NCI-H460 (cell line): ENCODE measurements at regions not wholly inside any gene's neighbourhood (a gene's known extent, or its start where the extent isn't known, plus 50 kb on each side); places are given as distances from the start of the nearest gene placed in this dataset.
"Not testable (repeated sequence)": the region's sequence is repeated elsewhere in the genome, so short reads cannot be mapped to it uniquely, and the experiment has no call there.

Source experiments
- DNase-seq: peaks from one replicate; pipeline ENCODE4 v3.0.0-alpha.2; 2016; ENCODE audit warnings: low read depth; ENCODE audit errors: extremely low read depth

DNA sequence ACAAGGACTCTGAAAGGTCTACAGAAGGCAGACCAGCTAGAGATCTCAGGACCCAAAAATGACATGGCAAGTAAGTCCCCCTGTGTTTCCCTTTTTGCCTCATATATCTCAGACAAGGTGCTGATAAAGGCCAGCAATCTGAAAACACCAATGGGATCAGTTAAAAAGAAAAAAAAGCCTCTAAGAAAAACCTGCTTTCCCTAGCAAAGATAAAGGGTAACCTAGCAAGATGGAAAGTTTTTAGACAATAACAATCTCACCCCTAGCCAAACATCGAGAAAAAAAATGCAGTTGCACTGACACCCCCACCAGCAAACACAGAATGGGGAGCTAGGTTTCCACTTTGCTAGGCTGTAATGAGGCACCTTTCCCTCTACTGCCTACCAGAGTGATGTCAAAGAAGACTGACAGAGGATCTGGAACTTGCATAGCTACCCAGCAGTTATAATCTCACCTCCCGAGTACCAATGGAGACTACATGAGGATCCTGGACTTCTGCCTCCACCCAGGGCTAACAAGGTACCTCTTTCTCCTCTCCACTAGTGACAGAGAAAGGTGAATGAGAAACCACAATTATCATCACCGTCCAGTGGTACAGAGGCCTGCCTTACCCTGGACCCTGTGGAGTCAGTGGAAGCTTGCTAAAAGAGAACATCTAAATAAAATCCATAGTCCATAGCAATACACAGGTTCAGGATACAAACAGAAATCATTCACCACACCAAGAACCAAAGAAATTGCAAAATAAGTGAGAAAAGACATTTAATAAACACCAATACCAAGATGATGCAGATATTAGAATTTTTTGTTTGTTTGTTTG is 240.8 kb downstream of the ARHGAP12 start:
- DNase-seq: no peak

DNA sequence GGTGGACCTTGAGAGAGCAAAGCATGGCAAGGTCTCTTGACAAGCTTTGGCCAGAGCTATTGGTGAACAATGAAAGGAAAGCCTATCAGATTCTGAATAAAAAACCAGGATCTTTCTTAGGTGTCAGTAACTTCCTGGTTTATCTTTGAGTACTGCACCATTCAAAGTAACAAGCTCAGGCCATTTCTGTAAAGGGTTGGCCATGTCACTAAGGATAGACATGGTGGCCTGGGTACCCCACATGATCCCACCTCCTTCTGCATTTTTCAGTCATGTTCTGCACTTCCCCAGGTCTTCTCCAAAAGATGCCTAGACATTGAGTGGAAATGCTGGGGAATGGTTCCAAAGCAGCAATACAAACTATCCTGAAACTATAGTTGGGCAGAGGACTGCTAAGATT is 242.0 kb downstream of the ARHGAP12 start:
- DNase-seq: no peak

DNA sequence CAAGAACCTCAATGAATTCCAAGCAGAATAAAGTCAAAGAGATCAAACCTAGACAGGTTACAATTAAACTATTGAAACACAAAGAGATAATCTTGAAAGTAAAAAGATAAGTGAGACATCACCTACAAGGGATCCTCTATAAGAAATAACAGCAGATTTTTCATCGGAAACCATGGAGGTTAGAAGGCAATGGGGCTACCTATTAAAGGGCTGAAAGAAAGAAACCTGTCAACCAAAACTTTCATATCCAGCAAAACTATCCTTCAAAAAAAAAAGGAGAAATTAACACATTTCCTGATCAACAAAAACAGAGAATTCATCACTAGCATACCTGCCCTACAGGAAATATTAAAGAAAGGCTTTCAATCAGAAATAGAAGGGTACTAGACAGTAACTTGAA is 244.9 kb downstream of the ARHGAP12 start:
- no peak for DNase-seq

GRCh38 chr10:31679936-31680335 is 248.7 kb downstream of the ARHGAP12 start:
- DNase-seq: no peak

DNA sequence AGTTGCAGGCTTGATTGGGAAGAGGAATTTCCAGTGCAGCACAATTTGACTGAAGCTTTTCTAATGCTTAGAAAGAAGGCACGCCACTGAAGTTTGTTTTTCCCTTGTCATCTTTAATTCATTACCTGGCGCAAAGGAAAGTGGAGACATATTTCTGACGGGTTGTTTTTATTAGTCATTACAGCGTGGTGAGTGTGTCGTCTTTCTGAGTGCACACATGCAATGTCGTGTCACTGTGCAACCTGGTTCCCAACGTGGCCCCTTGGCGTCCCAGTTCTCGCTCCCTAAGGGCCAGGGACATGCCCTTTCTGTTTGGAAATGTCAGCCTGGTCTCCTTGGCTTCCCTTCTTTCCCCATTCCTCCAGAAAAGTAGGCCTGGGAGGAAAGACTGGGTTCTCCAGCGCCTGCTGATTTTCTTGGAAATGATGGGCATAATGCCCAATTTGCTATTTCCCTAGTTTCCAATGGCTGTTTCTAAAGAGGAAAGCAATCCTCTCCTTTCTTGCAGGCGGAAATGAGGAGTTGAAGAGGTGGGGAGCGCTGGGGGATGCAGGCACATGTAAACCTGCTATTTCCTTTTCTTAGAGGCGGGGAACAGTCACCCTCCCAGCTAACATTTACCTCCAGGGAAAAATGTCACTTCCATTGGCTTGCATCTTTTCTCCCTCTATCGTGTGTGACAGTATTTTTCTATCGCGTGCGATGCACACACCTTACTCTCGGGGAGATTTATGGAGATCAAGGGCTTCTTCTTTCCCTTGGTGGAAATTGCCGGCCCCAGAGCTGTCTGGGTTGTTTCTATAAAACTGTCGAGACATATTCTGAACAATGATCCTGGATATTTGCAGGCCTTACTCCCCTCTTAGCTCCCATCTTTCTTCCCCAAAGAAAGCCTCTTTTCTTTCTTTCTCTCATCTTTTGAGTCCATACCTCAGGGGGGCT is 249.8 kb downstream of the ARHGAP12 start:
- DNase-seq: no peak

GRCh38 chr10:31678139-31678536 is 250.5 kb downstream of the ARHGAP12 start:
- DNase-seq: no peak

DNA sequence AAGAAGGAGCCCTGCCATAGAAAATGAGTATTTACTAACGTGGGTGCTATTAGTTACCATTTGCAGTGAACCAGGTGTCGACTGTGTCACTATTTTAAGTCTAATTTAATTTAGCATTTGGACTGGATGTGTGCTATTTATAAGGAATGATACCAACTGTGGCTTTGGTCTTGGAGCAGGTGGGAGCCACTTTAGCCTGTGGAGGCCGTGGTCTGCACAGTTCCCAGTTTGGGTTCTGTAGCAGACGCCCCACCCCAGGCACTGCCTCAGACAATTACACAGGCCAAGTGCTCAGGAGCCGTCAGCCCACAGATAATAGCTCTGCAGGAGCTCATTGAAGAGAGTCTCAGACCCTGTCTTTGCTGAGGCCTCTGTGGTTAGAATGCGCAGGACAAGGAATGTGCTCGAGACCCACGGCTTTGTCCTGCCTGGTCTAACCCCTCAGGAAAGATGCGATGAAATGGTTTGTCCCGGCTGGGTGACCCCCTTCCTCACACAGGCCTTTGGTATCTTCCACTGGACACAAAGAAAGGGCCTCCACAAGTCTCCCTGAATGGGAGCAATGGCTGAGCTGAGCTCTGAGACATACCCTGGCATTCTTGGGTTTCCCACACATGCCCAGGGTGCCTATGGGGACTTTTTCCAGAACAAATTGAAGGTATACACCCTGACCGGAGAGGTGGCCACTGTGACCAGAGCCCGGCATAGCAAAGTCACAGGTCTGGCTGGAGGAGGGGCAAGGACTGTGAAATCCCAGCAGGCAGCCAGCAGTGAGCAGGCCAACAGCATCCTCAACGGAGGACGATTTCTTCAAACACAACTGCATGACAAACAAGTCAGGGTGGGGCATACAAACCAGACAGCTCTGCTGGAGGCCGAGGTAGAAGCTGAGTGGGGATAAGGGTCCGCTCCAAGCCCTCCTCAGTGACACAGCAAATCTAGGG is 251.2 kb downstream of the ARHGAP12 start:
- DNase-seq: no peak

DNA sequence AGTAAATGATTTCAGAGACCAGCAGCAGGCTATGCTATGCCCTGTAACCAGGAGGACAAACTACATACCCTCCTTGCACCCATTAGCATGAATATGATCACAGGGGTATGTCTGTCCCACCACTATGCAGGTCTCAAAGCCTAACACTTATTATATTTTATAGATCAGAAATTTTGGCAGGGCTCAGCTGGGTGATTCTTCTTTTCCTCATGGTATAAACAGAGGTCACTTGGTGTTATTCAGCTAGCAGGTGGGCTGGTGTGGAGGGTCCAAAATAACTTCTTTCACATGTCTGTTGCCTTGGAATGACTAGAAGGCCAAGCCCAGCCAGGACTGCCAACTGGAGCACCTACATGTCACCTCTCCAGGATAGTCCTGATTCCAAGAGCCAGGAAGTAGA is 252.9 kb downstream of the ARHGAP12 start:
- DNase-seq: no peak

GRCh38 chr10:31669357-31669756 is 259.3 kb downstream of the ARHGAP12 start:
- DNase-seq: no peak

DNA sequence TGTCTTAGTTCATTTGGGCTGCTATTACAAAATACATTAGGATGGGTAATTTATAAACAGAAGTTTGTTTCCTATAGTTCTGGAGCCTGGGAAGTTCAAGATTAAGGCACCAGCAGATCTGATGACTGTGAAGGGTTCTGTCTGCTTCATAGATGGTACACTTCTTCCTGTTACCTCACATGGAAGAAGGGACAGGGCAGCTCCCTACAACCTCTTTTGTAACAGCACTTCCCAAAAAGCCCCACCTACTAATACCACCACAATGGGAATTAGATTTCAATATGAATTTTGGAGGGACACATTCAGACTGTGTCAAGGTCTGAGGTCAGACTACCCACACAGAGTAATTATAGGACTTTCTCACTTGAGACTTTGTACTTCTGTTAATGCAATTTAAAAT is 260.3 kb downstream of the ARHGAP12 start:
- no peak for DNase-seq

DNA sequence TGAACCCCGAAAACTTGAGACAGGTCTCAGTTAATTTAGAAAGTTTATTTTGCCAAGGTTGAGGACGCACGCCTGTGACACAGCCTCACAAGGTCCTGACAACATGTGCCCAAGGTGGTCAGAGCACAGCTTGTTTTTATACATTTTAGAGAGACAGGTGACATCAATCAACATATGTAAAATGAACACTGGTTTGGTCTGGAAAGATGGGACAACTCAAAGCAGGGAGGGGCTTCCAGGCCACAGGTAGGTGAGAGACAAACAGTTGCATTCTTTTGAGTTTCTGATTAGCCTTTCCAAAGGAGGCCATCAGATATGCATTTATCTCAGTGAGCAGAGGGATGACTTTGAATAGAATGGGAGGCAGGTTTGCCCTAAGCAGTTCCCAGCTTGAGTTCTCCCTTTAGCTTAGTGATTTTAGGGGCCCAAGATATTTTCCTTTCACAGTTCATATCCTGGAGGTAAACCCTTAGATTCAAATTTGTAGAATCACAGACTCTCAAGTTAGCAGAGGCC is 262.8 kb downstream of the ARHGAP12 start:
- not testable (repeated sequence) for DNase-seq

DNA sequence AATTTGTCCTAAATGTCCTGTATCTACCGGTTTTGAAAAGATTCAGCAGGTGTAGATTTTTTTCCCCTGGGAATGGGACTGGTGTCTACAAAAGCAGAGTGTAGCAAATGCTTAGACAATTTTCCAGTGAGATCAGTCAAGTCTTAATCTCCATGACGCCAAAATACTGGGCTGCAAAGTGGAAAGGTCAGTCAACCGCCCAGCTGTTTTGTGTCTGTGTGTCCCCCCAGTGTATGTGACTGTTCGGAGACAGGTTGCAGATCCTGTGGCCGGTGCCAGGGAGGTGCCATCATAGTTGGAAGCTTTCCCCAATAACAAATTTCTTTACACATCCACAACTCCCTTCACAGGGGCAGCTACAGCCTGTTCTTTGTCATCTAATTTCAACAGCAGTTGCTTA is 263.8 kb downstream of the ARHGAP12 start:
- no peak for DNase-seq

GRCh38 chr10:31664071-31664470 is 264.6 kb downstream of the ARHGAP12 start:
- DNase-seq: not testable (repeated sequence)

DNA sequence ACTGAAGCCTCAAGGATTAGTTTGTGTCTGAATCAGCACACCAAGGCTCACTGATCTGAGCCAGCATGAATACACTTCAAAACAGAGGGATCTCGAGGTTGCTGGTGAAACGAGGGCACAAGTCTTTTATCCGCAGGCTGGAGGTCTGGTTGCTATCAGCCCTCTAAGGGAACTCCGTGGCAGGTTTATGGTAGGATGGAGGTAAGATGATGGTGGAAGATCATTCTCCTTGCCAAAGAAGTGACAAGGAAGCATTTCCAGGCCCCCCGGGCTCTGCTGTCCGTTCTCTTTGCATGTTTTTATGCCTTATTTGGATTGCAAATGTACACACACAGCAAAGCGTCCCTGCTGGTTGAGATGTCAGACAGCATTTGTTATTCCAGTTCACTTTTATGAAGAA is 268.3 kb downstream of the ARHGAP12 start:
- DNase-seq: no peak

- no peak for DNase-seq
These were observed 269.0 kb downstream of the ARHGAP12 start for GRCh38 chr10:31659665-31660064.

- no peak for DNase-seq
These were observed 271.2 kb downstream of the ARHGAP12 start for GRCh38 chr10:31657434-31657872.

DNA sequence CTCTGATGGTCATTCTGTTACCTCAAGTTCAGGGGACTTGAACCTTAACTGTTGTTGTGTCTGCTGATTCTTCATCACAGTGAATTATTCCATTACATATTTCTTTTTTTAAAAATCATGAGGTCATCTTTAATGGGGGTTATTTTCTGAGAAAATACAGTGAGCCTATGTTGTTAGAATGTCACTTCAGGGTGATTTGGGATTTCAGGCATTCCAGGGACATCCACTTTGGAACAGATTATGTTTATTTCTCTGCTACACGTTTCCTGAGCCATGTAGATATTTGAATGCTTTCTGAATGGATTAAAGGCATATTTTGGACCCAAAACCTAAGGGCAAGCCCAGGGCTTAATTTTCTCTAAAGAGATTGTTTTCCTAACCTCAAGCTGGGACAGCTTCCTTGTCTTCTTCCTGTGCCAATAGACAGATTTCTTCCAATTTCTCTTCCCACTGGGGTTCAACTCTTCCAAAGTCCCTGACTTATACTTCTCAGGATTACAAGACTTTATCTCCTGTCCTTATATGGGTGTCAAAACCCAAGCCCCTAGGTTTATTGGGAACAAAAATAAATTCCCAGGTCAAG is 271.7 kb downstream of the ARHGAP12 start:
- no peak for DNase-seq

DNA sequence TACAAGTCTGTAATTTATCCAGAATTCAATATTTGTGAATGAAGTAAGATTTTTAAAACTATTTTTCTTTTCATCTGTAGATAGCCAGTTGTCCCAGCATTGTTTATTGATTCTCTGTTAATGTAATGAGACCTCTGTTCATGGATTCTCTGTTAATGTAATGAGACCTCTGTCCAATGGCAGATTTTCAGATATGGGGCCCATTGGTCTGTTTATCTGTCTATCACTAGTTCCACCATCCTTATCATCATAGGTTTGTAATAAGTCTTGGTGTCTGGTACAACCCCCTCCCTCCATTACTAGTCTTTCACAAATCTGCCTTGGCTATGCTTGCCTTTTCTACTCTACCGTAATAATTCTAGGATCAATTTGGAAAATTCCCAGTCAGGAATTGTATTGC is 276.6 kb downstream of the ARHGAP12 start:
- no peak for DNase-seq

DNA sequence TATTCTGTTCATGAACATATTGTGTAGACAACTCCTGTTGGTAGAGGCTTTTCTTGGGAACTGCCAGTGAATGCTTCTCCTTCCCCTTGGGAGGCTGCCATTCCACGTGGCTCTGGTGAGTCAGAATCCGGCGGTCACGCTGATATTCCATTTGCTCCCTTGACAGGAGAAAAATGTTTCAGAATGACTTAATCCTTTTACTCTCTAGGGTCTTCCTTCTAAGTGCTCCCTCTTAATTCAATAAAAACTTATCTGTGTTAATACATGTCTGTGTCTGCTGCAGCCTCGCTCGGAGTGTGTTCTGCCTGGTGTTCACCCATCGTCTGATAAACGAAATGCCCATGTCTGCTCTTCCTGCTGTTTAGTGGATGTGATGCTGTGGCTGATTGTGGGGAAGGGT is 278.6 kb downstream of the ARHGAP12 start:
- DNase-seq: no peak

DNA sequence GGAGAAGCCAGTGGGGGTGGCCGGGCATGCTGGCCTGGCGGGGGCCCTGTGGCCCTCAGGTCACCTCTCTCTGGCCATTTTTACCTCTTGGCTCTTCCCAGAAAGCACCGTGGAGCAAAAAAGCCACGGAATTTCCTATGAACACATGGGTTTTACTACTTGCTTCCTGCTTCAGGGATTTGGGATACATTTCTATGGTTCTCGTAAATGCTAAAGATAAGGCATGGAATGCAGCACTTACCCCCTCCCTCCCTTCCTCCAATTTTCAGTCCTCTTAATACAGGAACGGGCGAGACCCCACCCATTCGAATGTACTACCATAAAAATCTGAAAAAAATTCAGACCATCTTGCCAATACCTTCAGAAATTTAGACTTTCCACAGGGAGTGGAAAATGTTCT is 279.7 kb downstream of the ARHGAP12 start:
- DNase-seq: no peak
